Activated CD4-positive, alpha-beta T cell treated with anti-CD3 and anti-CD28 coated beads, Interleukin-2, amount 50 U/mL, for 48 hours (primary cell): ENCODE measurements at regions not wholly inside any gene's neighbourhood (a gene's known extent, or its start where the extent isn't known, plus 50 kb on each side); places are given as distances from the start of the nearest gene placed in this dataset.
"Not testable (repeated sequence)": the region's sequence is repeated elsewhere in the genome, so short reads cannot be mapped to it uniquely, and the experiment has no call there.

ENCODE experiments used
- DNase-seq, 2 experiments: peaks; one replicate each; pipeline ENCODE4 v3.0.0-alpha.2; 2020

DNA sequence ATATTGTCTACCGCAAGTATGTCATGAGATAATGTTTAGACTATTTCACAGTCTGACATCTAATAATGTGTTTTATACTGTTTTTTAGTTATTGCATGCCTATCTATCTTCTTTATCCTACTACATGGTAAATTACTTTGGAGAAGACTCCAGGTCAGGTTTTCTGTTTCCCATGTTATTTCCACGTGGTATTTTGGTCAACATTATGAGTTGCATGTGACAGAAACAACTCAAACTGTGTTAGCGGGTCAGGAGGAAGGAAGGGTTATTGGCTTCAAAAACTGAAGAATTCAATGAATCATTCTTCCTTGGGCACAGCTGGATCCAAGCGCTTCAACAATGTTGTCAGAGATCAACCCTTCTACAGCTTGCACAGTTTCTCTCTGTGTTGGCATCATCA, 252.1 kb upstream of the CCNG1 start:
- DNase-seq: no peak

DNA sequence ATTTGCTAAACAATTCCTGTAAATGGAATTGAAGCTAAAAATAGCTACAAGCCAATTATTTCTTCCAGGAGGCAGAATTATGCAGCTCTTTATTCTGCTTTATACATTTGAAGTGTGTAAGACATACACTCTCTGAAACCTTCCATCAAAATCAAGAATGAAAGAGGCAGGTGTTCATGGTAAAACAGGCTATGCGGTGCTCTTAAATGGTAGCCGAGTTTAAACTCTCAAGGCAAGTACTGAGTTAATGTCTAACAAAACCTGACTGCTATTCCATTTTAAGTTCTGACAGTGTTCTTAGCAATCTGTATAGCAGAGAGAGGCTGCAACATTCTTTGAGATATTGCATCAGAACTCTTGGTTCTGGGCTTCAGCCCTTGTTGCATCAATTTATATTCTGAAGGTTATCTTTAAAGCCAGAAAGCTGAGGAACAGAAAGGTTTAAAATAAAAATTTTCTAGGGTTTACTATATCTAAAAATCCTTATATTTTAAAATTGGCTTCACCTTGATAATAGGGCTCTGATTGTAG, 248.3 kb upstream of the CCNG1 start:
- no peak for DNase-seq

DNA sequence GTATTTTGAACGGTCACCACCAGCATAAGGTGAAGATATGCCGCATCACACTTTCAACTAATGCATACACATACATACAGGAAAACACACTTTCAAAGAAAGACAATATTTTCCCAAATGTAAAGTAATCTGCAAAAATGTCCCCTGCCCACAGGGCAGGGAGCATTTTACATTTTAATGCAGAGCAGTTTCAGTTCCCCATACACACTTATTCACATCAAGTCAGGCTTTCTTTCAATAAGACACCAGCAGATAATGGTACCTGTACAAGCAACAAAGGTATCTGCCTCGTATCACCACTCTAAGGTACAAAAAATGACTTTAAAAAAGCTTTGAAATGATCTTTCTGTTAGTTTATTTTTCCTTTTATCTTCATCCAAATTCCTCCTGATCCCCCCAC, 247.1 kb upstream of the CCNG1 start:
- DNase-seq: no peak

- DNase-seq: no peak
Measured at GRCh38 chr5:163190784-163191183, 246.6 kb upstream of the CCNG1 start.

- no peak for DNase-seq
Measured at GRCh38 chr5:163193886-163194285, 243.5 kb upstream of the CCNG1 start.

DNA sequence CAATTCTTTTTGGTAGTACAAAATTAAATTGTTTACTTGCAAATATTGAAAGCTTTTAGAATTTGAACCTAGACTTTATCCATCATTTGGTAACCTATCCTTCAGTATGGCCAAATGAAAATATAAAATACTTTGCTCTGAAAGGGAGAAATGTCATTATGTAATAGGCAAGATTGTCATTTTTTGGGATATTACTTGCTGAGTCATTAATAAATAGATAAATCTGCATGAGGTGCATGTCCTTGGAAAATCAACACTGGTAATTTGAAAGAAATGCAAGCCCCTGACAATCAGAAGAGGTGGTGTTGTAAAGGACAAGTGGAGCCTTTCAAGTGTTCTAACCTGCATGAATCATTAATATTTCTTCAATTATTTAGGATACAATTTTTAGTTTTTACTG, 231.8 kb upstream of the CCNG1 start:
- no peak for DNase-seq

DNA sequence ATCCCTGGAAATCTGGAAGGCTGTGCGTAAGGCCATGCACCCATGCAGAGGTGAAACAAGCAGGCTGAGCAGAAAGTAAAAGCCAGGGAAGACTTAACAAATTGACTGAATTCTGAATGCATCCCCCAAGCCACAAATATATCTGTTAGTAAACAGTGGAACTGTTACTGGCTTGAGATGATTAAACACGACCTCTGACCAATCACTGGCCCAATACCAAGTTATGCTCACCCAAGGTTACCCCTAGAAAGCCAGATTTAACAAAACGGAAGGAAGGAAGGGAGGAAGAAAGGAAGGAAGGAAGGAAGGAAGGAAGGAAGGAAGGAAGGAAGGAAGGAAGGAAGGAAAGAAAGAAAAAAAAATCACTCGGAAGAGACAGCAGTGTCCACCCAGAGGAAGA, 215.8 kb upstream of the CCNG1 start:
- no peak for DNase-seq

- DNase-seq: no peak
Measured at GRCh38 chr5:163222982-163223381, 214.4 kb upstream of the CCNG1 start.

DNA sequence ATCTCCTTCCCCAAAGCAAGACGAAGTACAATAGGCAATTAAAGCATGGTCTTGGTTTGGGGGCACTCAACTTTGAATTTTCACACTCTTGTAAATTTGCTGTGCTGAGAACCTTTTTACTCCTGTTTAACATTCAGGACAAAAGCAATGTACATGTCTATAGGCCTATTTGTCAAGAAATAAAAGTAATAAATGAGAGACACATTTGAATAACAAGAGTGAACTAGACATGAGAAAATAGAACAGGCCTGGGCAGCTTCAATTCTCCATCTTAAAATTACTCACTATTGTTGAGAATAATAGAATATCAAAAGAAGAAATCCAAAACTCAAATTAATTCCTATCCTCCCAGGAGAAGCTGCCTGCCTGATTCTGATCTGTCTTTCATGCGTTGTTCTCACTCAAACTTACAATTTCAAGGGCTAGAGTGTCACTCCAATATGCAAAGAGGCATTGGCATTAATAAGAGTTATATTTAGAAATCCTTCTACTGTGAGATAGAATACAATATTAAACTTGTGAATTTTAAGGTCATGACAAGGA, 192.9 kb upstream of the CCNG1 start:
- DNase-seq: no peak

DNA sequence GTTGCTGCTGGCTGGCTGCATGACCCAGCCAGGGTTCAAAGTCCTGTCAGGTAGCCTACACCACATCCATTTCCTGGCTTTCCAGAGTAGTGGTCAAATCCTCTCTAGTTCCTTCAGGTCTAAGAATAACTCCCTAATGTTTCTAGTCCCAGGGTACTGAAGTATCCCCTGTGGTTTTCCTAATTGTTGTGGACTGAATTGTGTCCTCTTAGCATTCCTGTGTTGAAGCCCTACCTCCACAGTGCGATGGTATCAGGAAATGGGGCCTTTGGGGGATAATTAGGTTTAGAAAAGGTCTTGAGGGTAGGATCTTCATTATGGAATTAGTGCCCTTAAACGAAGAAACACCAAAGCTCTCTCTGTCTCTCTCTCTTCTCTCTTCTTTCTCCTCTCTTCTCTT, 191.8 kb upstream of the CCNG1 start:
- DNase-seq: no peak

- DNase-seq: no peak
Measured at GRCh38 chr5:163248333-163248732, 189.1 kb upstream of the CCNG1 start.

- no peak for DNase-seq
Measured at GRCh38 chr5:163248871-163249270, 188.5 kb upstream of the CCNG1 start.

DNA sequence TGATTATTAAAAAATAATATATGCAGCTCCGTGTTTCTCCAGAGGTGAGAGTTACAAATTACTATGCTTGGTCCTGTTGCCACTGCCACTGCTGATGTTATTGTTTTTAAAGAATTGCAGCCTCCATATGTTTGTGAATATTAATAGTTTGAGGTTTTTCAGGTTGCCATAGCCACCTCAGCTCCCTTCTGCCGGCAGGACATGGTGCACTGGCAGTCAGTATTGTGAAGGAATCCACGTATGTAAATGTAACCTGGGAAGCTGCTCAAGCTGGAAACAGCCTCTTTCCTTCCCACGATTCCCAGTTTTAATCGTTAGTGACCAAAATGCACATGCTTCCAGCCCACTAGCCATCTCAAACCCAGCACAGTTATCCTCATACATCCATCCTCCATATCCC, 184.4 kb upstream of the CCNG1 start:
- DNase-seq: no peak

DNA sequence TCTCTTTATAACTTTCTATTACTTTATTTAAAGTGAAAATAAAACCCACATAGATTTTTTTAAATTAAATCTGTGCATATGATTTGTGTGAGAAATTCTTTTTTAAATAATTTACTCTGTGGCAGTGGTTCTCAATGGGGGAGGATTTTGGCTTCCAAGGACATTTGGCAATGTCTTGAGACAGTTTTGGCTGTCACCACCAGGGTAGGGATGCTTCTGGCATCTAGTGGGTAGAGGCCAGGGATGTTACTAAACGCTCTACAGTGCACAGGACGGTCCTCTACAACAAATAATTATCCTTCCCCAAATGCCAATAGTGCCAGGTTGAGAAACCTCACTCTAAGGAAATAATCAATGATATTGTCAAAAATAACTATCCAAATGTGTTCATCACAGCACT, 177.9 kb upstream of the CCNG1 start:
- no peak for DNase-seq

- DNase-seq: no peak
Measured at GRCh38 chr5:163260471-163260870, 176.9 kb upstream of the CCNG1 start.

DNA sequence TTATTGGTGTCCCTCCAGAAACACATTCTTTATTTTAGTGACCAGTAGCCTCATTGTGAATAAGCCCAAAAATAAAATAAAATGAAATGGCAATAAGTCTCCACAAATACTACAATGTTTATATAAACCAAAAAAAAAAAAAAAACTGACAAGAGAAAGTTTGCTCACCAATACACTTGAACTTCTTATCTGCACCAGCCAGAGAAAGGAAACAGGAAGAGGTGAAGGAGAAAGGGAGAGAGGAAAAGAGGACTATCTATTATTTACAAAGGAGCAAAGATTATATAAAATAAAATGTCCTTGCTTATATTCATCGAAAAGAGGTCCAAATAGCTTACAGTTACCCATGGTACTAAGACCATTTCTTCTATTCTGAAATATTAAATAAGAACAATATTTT, 176.4 kb upstream of the CCNG1 start:
- no peak for DNase-seq

DNA sequence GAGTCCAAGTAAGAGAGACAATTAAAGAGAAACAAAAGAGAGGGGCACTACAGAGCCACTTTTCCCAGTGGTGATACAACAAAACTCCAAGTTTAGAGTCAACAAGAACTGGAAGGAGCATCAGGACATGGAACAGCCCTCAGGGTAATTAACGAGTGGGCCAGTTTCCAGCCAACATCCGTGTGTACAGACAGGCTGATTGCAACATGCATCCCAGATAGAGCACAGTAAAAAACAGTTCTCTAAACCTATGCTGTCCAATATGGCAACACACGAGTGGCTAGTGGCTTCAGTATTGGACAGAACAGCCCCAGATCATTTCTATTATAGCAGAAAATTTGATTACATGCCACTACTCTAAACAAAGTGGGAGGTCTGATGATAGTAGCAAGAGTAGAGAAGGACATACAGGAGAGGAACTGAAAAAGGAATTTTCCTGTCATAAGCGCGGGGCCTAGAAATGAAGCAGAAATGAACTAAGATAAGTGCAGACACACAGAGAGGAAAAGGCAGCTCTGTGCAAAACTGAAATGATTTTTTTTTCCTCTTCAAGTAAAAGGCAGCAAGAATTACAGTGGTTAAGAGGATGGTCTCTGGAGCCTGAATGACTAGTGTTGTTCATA, 175.6 kb upstream of the CCNG1 start:
- no peak for DNase-seq

- not testable (repeated sequence) for DNase-seq
Measured at GRCh38 chr5:163266249-163266648, 171.1 kb upstream of the CCNG1 start.

- DNase-seq: no peak
Measured at GRCh38 chr5:163269624-163270023, 167.8 kb upstream of the CCNG1 start.

- no peak for DNase-seq
Measured at GRCh38 chr5:163276466-163276865, 160.9 kb upstream of the CCNG1 start.

- not testable (repeated sequence) for DNase-seq
Measured at GRCh38 chr5:163280897-163281296, 156.5 kb upstream of the CCNG1 start.

DNA sequence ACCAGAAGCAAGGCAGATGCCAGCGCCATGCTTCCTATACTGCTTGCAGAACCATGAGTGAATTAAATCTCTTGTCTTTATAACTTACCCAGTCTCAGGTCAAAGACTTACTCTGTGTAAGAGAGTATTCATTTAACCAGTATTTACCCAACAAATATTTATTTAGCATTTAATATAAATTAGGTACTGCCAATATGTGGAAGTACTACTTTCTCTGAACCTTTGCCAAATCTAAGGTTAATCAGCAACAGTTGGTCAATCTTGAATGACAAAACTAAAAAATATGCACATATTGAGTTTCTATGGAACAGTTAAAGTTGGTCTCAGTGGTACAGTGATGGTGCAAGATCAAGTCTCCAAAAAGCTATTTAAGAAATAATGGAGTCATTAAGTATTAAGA, 155.9 kb upstream of the CCNG1 start:
- no peak for DNase-seq

DNA sequence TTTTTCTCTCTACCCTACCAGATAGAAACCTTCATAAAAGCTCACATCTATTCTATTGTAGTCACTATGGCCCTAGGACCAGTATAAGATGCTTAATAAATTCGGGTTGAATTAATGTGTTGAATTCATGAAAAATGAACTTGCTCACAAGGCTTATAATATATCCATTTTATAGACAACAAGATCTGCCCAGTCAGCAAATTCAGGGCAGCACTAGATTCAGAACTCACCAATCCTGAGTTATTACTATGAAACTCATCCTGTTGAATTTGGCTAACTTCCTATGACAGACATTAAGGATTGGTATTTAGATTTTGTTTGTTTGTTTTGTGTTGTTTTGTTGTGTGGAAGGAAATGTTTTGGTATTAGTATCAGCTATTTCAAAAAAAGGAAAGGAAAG, 143.6 kb upstream of the CCNG1 start:
- no peak for DNase-seq

DNA sequence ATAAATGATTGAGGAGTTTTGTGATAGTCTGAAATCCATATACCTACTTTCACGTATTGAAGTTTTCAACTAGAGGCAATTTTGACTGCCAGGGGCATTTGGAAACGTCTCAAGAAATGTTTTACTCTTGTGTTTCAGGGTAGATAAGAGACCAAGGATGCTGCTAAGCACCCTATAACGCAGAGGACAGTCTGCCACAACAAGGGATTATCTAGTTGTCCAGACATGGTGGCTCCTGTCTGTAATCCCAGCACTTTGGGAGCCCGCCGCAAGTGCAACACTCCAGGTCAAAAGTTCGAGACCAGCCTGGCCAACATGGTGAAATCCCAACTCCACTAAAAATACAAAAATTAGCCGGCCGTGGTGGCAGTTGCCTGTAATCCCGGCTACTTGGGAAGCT, 133.7 kb upstream of the CCNG1 start:
- no peak for DNase-seq

GRCh38 chr5:163305655-163306054, 131.7 kb upstream of the CCNG1 start:
- DNase-seq: no peak
